ENCODE measurements at regions not wholly inside any gene's neighbourhood (a gene's known extent, or its start where the extent isn't known, plus 50 kb on each side); places are given as distances from the start of the nearest gene placed in this dataset.

- no peak for TF ChIP-seq POLR2A (IDR thresholded peaks at IDR 0.05; ENCODE audit: low read depth, low read length)
- no peak for TF ChIP-seq PAX5 (IDR thresholded peaks at IDR 0.05; ENCODE audit: insufficient read depth, low read length, severe bottlenecking)
- TF ChIP-seq TAF1 (IDR thresholded peaks at IDR 0.05; ENCODE audit: low read depth, low read length), result no peak
- no peak for TF ChIP-seq POLR2AphosphoS5 (IDR thresholded peaks at IDR 0.05; ENCODE audit: low read depth, low read length)
Observed at GRCh38 chr1:175808999-175809398, 65.6 kb upstream of the TNR start.
